ENCODE measurements at regions not wholly inside any gene's neighbourhood (a gene's known extent, or its start where the extent isn't known, plus 50 kb on each side); places are given as distances from the start of the nearest gene placed in this dataset.

GRCh38 chr1:177800400-177801088 is 169.3 kb downstream of the SEC16B start:
- Histone ChIP-seq H3K4me1 (no peaks in the 10 kb centered on the region), H3K9me3 (peaks cover 0 to 8% (median 7%) of the 10 kb centered on the region in 4 donors), H3K27me3 (no peaks in the 10 kb centered on the region), H3K4me3 (no peak overlapping the region), H3K36me3 (no peaks in the 10 kb centered on the region), H3K27ac (no peak overlapping the region)
- intact Hi-C loops (cut with DNase I; ENCODE audit: low total_unique reads) = no loop called here
- WGBS, 5 donors = 37 to 73% (median 61%) methylated on average over 1 of the region's 1 CpG
- no peak for TF ChIP-seq CTCF (IDR thresholded peaks at IDR 0.05)
- no peak for TF ChIP-seq POLR2AphosphoS5 (IDR thresholded peaks at IDR 0.05)
- no peak for TF ChIP-seq EP300 (IDR thresholded peaks at IDR 0.05)
- no peak for TF ChIP-seq POLR2A (IDR thresholded peaks at IDR 0.05)
- DNase-seq = no peak

- intact Hi-C loops (cut with DNase I; ENCODE audit: low total_unique reads) = no loop called here
- no peak for TF ChIP-seq EP300 (IDR thresholded peaks at IDR 0.05)
- no peak for TF ChIP-seq POLR2AphosphoS5 (IDR thresholded peaks at IDR 0.05)
- TF ChIP-seq CTCF (IDR thresholded peaks at IDR 0.05) = no peak
- no peak for TF ChIP-seq POLR2A (IDR thresholded peaks at IDR 0.05)
- H3K4me1 ChIP-seq = no peaks in the 10 kb centered on the region
- 68 to 86% (median 83%) methylated on average over 4 of the region's 4 CpGs for WGBS, 5 donors
- DNase-seq = no peak
- no peak overlapping the region for H3K4me3 ChIP-seq
- no peaks in the 10 kb centered on the region for H3K27me3 ChIP-seq
- H3K36me3 ChIP-seq = no peaks in the 10 kb centered on the region
- peaks cover 0 to 8% (median 7%) of the 10 kb centered on the region in 4 donors for H3K9me3 ChIP-seq
- H3K27ac ChIP-seq = no peak overlapping the region
These were observed 170.1 kb downstream of the SEC16B start for GRCh38 chr1:177799746-177800145.

- Histone ChIP-seq H3K9me3 (peaks cover 0 to 3% (median 2%) of the 10 kb centered on the region in 4 donors), H3K36me3 (no peaks in the 10 kb centered on the region), H3K4me1 (no peaks in the 10 kb centered on the region), H3K27ac (no peak overlapping the region), H3K4me3 (no peak overlapping the region), H3K27me3 (no peaks in the 10 kb centered on the region)
- no peak for DNase-seq
- WGBS, 5 donors = 64 to 84% (median 79%) methylated on average over 3 of the region's 3 CpGs
- intact Hi-C loops (cut with DNase I; ENCODE audit: low total_unique reads) = no loop called here
- no peak for TF ChIP-seq POLR2A (IDR thresholded peaks at IDR 0.05)
- no peak for TF ChIP-seq CTCF (IDR thresholded peaks at IDR 0.05)
- TF ChIP-seq POLR2AphosphoS5 (IDR thresholded peaks at IDR 0.05) = no peak
- TF ChIP-seq EP300 (IDR thresholded peaks at IDR 0.05) = no peak
These were observed 171.2 kb downstream of the SEC16B start for GRCh38 chr1:177798614-177799013.

- Histone ChIP-seq H3K4me3 (no peak overlapping the region), H3K27me3 (no peaks in the 10 kb centered on the region), H3K36me3 (no peaks in the 10 kb centered on the region), H3K4me1 (no peaks in the 10 kb centered on the region), H3K9me3 (no peaks in the 10 kb centered on the region), H3K27ac (no peak overlapping the region)
- WGBS, 5 donors = 72 to 98% (median 96%) methylated on average over 2 of the region's 2 CpGs
- no peak for TF ChIP-seq POLR2A (IDR thresholded peaks at IDR 0.05)
- TF ChIP-seq EP300 (IDR thresholded peaks at IDR 0.05) = no peak
- TF ChIP-seq POLR2AphosphoS5 (IDR thresholded peaks at IDR 0.05) = no peak
- DNase-seq = no peak
- intact Hi-C loops (cut with DNase I; ENCODE audit: low total_unique reads) = no loop called here
These were observed 173.3 kb downstream of the SEC16B start for GRCh38 chr1:177796561-177796960.

GRCh38 chr1:177794376-177794991 is 175.4 kb downstream of the SEC16B start:
- intact Hi-C loops (cut with DNase I; ENCODE audit: low total_unique reads) = no loop called here
- Histone ChIP-seq H3K27me3 (no peaks in the 10 kb centered on the region), H3K4me3 (no peak overlapping the region), H3K36me3 (no peaks in the 10 kb centered on the region), H3K9me3 (no peaks in the 10 kb centered on the region), H3K4me1 (no peaks in the 10 kb centered on the region), H3K27ac (no peak overlapping the region)
- DNase-seq = no peak
- 41 to 50% (median 43%) methylated on average over 3 of the region's 3 CpGs for WGBS, 5 donors
- TF ChIP-seq CTCF (IDR thresholded peaks at IDR 0.05) (no peak), POLR2A (IDR thresholded peaks at IDR 0.05) (no peak), EP300 (IDR thresholded peaks at IDR 0.05) (no peak), POLR2AphosphoS5 (IDR thresholded peaks at IDR 0.05) (no peak)
